EL (cell line): ENCODE measurements at regions not wholly inside any gene's neighbourhood (a gene's known extent, or its start where the extent isn't known, plus 50 kb on each side); places are given as distances from the start of the nearest gene placed in this dataset.
"Not testable (repeated sequence)": the region's sequence is repeated elsewhere in the genome, so short reads cannot be mapped to it uniquely, and the experiment has no call there.

Source experiments
- DNase-seq: peaks from one replicate; pipeline ENCODE4 v3.0.0-alpha.2; 2016

DNA sequence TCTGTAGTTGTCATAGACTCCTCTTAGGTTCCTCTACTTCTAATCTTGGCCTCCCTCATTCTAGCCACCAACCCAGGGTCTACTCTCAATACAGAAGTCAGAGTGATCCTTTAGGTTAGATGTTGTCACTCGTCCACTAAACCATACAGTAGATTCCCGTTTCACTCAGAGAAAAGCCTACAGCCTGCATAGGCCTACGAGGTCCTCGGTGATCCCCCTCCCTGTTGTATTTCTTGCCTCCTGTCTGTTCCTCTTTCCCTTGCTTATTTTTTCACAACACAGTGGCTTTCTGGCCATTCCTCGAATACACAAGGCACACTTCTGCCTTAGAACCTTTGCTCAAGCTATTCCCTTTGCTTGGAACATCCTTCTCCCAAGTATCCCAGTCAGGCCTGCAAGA, 183.0 kb upstream of the PRSS1 start:
- DNase-seq = no peak

GRCh38 chr7:142564125-142564524, 185.1 kb upstream of the PRSS1 start:
- DNase-seq = not testable (repeated sequence)

GRCh38 chr7:142563470-142563869, 185.8 kb upstream of the PRSS1 start:
- peak; percentile 68 for DNase-seq

GRCh38 chr7:142562688-142563087, 186.6 kb upstream of the PRSS1 start:
- DNase-seq = no peak

GRCh38 chr7:142561396-142561795, 187.9 kb upstream of the PRSS1 start:
- not testable (repeated sequence) for DNase-seq

- DNase-seq = not testable (repeated sequence)
These were observed 188.5 kb upstream of the PRSS1 start for GRCh38 chr7:142560770-142561169.

GRCh38 chr7:142560166-142560565, 189.1 kb upstream of the PRSS1 start:
- DNase-seq = peak; percentile 70

GRCh38 chr7:142557971-142558582, 191.2 kb upstream of the PRSS1 start:
- DNase-seq = peak; percentile 81

DNA sequence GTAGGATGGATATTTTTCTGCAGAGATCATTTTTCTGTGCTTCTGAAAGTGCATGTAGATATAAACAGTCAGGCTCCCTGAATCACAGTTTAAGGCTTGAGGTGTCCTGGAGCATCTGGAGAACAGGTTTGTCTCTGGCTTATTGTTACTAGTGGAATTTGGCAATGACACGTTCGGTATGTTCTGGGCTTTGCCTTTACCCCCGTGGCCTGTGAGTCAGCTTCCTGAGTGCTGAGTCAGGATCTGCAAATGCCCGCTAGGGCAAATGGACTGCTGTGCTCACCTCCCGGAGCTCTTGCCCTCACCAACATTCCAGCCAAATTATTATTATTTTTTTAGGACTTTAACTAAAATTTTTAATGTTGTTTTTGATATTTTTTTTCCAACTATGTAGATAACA, 192.5 kb upstream of the PRSS1 start:
- peak; percentile 99 for DNase-seq

DNA sequence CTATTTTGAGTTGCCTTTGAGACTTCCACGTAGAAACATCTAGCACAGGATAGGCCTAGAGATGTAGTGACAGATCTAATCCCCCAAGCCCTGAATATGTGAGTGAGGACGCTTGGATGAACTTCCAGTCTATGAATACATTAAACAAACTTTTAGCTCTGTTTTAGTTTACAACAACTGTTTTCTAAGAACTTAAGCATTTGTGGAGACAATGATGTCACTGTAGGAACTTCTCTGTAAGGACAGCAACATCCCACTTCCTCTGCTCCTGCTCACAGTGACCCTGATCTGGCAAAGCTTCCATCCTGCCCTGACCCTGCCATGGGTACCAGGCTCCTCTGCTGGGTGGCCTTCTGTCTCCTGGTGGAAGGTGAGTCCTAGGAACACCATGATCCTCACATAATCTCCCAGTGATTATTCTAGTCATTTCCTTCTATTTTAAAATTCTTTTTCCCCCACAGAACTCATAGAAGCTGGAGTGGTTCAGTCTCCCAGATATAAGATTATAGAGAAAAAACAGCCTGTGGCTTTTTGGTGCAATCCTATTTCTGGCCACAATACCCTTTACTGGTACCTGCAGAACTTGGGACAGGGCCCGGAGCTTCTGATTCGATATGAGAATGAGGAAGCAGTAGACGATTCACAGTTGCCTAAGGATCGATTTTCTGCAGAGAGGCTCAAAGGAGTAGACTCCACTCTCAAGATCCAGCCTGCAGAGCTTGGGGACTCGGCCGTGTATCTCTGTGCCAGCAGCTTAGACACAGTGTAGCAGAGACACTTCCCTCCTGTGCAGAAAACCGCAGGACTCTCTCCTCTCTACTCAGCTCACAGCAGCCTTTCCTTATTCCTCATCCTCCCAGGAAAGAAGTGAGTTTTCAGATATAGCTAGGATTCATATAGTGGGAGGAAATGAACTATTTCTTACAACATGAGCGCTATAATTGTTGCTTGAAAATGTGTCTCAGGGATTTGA, 194.4 kb upstream of the PRSS1 start:
- DNase-seq = peak; percentile 62

DNA sequence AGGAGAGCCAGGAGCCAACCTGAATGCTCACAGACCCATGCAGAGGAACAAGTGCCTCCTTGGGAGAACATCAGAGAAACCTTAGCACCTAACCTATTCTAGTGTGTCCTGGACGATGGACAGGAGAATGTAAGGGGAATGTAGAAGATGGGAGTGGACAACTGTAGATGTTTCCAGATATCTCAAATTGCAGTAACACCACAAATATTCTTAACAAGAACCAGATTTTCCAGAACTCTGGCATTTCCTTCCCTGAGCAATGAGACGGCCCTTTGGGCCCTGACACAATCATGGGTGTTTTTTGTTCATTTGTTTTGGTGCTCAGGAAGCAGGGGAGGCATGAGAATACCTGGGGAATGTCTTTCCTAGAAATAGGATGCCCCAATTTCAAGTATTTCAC, 196.1 kb upstream of the PRSS1 start:
- peak; percentile 36 for DNase-seq

- no peak for DNase-seq
These were observed 200.3 kb upstream of the PRSS1 start for GRCh38 chr7:142548978-142549377.

DNA sequence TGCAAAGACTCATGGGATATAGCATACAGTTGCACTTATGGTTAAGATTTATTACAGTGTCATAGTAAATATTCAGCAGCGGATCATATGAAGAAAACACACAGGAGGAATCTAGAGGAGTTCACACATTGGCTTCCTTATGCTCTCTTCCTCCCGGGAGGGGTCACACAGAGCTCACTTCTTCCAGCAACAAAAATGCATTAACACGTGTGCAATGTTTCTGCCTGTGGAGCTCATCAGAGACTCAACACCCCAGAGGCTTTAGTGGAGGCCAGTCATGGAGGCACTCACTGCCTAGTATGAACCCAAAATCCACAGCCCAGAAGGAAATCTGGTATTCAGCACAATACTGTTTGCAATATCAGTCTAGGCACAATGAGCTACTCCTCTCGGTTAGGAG, 202.8 kb upstream of the PRSS1 start:
- DNase-seq = no peak

- DNase-seq = peak; percentile 75
These were observed 206.3 kb upstream of the PRSS1 start for GRCh38 chr7:142542942-142543341.

- DNase-seq = no peak
These were observed 207.2 kb upstream of the PRSS1 start for GRCh38 chr7:142542105-142542504.

GRCh38 chr7:142540371-142540770, 208.9 kb upstream of the PRSS1 start:
- DNase-seq = no peak

DNA sequence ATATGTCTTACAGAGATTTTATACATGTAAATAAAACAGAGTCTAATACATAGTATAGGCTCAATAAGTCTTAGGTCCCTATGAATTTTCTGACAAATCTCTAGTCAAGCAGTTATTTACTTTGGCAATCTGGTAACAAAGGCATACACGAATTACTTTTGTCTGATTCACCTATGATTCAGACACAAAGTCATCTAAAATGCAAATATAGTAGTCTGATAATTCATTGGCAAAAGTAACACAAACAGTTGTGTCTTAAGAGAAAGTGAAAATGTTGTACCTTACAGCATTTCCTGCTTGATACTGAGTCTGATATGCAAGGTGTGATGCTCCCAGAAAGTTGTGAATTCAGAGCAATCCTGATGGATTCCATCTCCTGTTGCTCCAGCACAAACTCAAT, 209.4 kb upstream of the PRSS1 start:
- peak; percentile 82 for DNase-seq

DNA sequence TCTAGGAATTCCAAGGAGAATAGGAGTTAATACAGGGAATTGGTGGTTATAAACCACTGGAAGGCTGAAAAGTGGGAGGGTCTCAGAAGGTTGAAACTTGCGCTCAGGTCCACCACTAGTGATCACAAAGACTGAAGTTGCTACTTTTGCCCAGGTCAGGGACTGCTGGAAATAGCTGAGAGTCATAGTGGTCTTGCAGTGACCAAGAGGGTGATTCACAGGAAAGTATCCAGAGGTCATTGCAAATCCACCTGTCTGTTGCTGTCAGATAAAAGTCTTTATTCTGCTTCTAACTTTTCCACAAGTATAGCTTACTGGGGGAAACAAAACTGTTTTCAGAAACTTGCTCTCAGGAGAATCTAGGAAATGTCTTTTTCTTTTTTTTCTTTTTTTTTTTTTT, 211.5 kb upstream of the PRSS1 start:
- no peak for DNase-seq

DNA sequence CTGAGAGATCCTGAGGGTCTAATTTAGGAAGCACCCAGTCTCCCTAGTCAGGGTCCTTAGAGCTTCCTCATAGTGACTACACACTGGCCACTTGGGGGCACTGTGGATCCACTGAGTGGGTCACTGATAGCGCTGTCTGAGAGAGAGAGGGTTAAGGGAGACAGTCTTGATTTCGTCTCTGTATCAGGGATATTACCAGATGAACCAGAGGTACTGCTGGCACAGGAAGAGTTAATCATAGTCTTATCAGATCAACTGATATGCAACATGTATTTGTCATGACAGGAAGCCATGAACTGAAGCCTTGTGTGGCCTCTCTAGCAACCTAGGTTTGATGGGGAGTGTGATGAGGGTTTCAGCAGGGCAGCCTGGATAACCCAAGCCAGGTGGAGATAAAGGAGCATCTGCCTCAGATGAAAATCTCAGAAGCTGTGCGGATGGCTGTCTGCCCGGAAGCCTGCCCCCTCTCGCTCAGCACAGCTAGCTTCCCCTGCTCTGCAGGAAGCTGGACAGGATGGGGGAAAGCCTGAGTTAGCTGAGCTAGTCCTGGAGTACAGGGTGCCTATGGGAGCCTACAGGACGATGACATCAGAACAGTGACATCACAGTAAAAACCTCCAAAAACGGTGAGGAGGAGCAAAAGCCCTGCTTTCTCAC, 214.0 kb upstream of the PRSS1 start:
- peak; percentile 94 for DNase-seq

- no peak for DNase-seq
These were observed 214.5 kb upstream of the PRSS1 start for GRCh38 chr7:142534726-142535122.

DNA sequence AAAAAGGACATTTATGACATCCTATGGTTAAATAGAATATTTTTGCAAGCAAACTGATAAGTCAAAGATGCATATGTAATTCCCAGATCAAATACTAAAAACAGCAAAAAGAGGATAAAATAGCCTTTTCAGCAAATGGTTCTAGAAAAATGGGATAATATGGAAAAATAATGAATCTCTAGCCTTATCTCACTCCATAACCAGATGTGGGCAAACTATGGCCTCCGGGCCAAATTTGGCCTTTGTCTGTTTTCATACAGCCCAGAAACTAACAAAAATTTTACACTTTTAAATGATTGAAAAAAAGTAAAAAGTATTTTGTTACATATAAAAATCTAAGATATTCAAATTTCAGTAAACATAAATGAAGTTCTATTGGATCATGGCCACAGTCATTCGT, 215.4 kb upstream of the PRSS1 start:
- DNase-seq = no peak

DNA sequence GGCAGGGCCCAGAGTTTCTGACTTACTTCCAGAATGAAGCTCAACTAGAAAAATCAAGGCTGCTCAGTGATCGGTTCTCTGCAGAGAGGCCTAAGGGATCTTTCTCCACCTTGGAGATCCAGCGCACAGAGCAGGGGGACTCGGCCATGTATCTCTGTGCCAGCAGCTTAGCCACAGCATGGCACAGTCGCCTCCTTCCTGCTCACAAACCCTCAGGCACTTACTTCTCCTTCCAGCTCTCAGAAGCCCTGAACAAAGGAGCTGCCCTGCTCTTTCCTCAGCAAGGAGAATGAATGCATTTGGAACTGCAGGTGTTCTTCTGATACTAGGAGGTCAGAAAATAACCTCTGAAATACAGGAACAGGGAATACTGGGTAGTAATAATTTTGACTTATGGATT, 219.7 kb upstream of the PRSS1 start:
- DNase-seq = no peak

- no peak for DNase-seq
These were observed 220.5 kb upstream of the PRSS1 start for GRCh38 chr7:142528608-142529408.
